Spleen (tissue), 11 donors: ENCODE measurements at regions not wholly inside any gene's neighbourhood (a gene's known extent, or its start where the extent isn't known, plus 50 kb on each side); places are given as distances from the start of the nearest gene placed in this dataset.

ENCODE experiments used
- DNase-seq: peaks from one replicate; pipeline ENCODE4 v3.0.0-alpha.2; 2020
- H3K27ac ChIP-seq, 8 donors: fragments of 200-600 bp; sonication (generic) in 7 of 8; 1 replicate in 4 of 8; 2 replicates in 4 of 8; pipeline versions ENCODE4 v1.5.0 to v1.8.0; 2016 to 2021; ENCODE audit warnings: inconsistent platforms in 4 of 8, mild to moderate bottlenecking in 4 of 8, moderate library complexity in 1 of 8
- H3K27me3 ChIP-seq, 7 donors: fragments of 200-600 bp; sonication (generic) in 6 of 7; replicated peaks in 1 of 7; 1 replicate in 4 of 7; 2 replicates in 3 of 7; pipeline versions ENCODE4 v1.5.0 to v1.8.0; 2016 to 2021; ENCODE audit warnings: inconsistent platforms in 3 of 7, mild to moderate bottlenecking in 1 of 7
- H3K36me3 ChIP-seq, 6 donors: fragments of 200-600 bp; sonication (generic) in 5 of 6; 1 replicate in 4 of 6; 2 replicates in 2 of 6; pipeline versions ENCODE4 v1.5.0 to v1.8.0; 2016 to 2021; ENCODE audit warnings: inconsistent platforms in 2 of 6
- H3K4me1 ChIP-seq, 6 donors: fragments of 200-600 bp; sonication (generic) in 5 of 6; 1 replicate in 3 of 6; 2 replicates in 3 of 6; pipeline versions ENCODE4 v1.5.0 to v1.8.0; 2016 to 2021; ENCODE audit warnings: inconsistent platforms in 3 of 6
- H3K4me3 ChIP-seq, 8 donors: fragments of 200-600 bp; sonication (generic) in 7 of 8; 1 replicate in 4 of 8; 2 replicates in 4 of 8; pipeline versions ENCODE4 v1.5.0 to v1.8.0; 2016 to 2021; ENCODE audit warnings: inconsistent platforms in 4 of 8, mild to moderate bottlenecking in 4 of 8, moderate library complexity in 2 of 8
- H3K9me3 ChIP-seq, 8 donors: fragments of 200-600 bp; sonication (generic) in 7 of 8; 1 replicate in 4 of 8; 2 replicates in 4 of 8; pipeline versions ENCODE4 v1.5.0 to v1.8.0; 2016 to 2021; ENCODE audit warnings: inconsistent platforms in 4 of 8
- POLR2A ChIP-seq, 3 donors: fragments of 450-650 bp; IDR thresholded peaks; one replicate each; pipeline ENCODE4 v1.5.1; 2017; ENCODE audit warnings: antibody characterized with exemption in 3 of 3, mild to moderate bottlenecking in 1 of 3
- POLR2AphosphoS5 ChIP-seq, 3 donors: sonication (generic); formaldehyde crosslinking; IDR thresholded peaks; one replicate each; pipeline ENCODE4 v1.5.1; 2017; ENCODE audit warnings: antibody characterized with exemption in 3 of 3
- WGBS, 5 donors: extraction: QIAGEN DNeasy Blood & Tissue Kit in 3 of 5; methylation state at CpG; one replicate each; pipeline versions ENCODE4 v1.1.5 to v1.1.7; 2013 to 2018; 5-methylcytosine and 5-hydroxymethylcytosine counted together
- intact Hi-C: fragments of 100-400 bp; cut with DNase I; formaldehyde crosslinking; loops from one replicate; pipeline ENCODE4 v1.15.0; 2023; ENCODE audit warnings: low total_unique reads
- TF ChIP-seq, protein P1 (sequence below), 11 experiments: fragments of 200-600 bp in 7 of 11; fragments of 450-650 bp in 4 of 11; sonication (generic) in 4 of 11; IDR thresholded peaks in 8 of 11; conservative IDR thresholded peaks in 3 of 11; 1 replicate in 7 of 11; 2 replicates in 4 of 11; pipeline versions ENCODE4 v1.4.0 to v1.8.0; 2016 to 2021; ENCODE audit warnings: antibody characterized with exemption in 11 of 11, inconsistent platforms in 4 of 11, mild to moderate bottlenecking in 1 of 11
- donor health status: healthy with polysubstance abuse.
- donor health status: DM: no; HTN: no; CAD: no; lungs with moderate emphysema.
- donor health status: DM: no; HTN: no; CAD: no.
- donor health status: Bipolar disorder and iron deficiency.
- donor health status: healthy.
- donor health status: DM: no; HTN: no; CAD: no.
- donor health status: DM: yes; HTN: yes; CAD: no.

DNA sequence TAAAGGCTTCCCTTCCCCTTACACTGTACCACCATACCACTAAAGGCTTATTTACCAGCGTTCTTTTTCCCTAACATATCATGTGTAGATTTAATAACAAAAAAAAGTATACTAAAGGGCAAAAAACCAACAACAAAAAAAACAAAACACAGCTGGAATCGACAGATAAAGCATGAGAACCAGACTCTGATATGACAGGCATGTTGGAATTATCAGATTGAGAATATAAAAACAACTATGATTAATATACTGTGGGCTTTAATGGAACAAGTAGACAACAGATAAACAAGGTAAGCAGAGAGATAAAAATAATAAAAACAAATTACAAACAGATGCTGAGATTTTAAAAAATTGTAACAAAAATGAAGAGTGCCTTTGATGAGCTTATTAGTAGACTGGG lies 754.1 kb upstream of the MDGA2 start:
- Histone ChIP-seq H3K27ac (no peak overlapping the region), H3K27me3 (peaks cover 0 to 3% (median 0%) of the 10 kb centered on the region in 7 donors), H3K4me1 (no peaks in the 10 kb centered on the region), H3K36me3 (no peaks in the 10 kb centered on the region), H3K9me3 (no peaks in the 10 kb centered on the region), H3K4me3 (no peak overlapping the region)
- TF ChIP-seq POLR2AphosphoS5 (IDR thresholded peaks at IDR 0.05) (no peak), POLR2A (IDR thresholded peaks at IDR 0.05) (no peak)
- TF ChIP-seq, protein P1, sequence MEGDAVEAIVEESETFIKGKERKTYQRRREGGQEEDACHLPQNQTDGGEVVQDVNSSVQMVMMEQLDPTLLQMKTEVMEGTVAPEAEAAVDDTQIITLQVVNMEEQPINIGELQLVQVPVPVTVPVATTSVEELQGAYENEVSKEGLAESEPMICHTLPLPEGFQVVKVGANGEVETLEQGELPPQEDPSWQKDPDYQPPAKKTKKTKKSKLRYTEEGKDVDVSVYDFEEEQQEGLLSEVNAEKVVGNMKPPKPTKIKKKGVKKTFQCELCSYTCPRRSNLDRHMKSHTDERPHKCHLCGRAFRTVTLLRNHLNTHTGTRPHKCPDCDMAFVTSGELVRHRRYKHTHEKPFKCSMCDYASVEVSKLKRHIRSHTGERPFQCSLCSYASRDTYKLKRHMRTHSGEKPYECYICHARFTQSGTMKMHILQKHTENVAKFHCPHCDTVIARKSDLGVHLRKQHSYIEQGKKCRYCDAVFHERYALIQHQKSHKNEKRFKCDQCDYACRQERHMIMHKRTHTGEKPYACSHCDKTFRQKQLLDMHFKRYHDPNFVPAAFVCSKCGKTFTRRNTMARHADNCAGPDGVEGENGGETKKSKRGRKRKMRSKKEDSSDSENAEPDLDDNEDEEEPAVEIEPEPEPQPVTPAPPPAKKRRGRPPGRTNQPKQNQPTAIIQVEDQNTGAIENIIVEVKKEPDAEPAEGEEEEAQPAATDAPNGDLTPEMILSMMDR (IDR thresholded peaks at IDR 0.05 in 8 of 11, conservative IDR thresholded peaks at IDR 0.05 in 3 of 11): no peak
- WGBS, 5 donors: 51 to 68% (median 58%) methylated on average over 2 of the region's 2 CpGs
- no peak for DNase-seq
- intact Hi-C loops: no loop called here

DNA sequence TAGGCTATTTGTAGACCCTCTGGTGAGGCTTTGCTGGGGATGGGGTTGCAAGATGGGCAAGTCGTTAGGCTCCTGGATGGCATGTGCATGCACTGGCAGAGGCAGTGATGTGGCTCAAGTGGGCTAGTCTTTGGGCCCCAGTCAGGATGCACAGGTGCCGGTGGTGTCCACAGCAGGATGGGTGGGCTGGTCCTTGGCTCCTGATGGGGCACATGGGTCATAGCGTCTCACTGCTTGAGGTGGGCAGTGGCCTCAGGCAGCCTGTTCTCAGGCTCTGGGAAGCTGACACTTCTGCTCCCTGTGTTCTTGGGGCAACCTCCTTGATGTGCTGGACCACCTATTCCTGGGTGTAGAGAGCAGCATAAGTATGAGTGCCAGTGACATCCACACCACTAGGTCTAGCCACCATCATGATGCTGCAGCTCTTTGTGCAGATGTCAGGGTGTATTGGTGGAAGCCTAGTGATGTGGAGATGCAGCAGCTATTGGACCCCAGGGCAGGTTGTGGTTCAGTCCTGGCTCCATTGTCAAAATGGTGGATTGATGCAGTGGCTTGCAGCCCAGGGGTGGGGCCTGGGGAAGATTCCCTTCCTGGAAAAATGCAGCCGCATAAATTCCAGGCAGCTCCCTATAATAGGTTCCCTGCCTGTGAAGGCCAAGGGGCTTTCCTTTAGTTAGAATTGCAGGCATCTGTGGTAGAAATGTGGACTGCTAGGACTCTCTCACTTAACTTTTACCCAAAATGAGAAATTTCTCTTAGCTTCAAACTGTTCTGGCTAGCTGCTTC lies 742.5 kb upstream of the MDGA2 start:
- H3K4me1 ChIP-seq: no peaks in the 10 kb centered on the region
- H3K9me3 ChIP-seq: peaks cover 0 to 18% (median 9%) of the 10 kb centered on the region in 8 donors
- intact Hi-C loops: no loop called here
- 89 to 96% (median 91%) methylated on average over 4 of the region's 4 CpGs for WGBS, 5 donors
- H3K27ac ChIP-seq: no peak overlapping the region
- H3K36me3 ChIP-seq: no peaks in the 10 kb centered on the region
- H3K4me3 ChIP-seq: no peak overlapping the region
- no peak for DNase-seq
- H3K27me3 ChIP-seq: no peaks in the 10 kb centered on the region
- TF ChIP-seq, protein P1 (IDR thresholded peaks at IDR 0.05 in 8 of 11, conservative IDR thresholded peaks at IDR 0.05 in 3 of 11): no peak
- TF ChIP-seq POLR2AphosphoS5 (IDR thresholded peaks at IDR 0.05) (no peak), POLR2A (IDR thresholded peaks at IDR 0.05) (no peak)

DNA sequence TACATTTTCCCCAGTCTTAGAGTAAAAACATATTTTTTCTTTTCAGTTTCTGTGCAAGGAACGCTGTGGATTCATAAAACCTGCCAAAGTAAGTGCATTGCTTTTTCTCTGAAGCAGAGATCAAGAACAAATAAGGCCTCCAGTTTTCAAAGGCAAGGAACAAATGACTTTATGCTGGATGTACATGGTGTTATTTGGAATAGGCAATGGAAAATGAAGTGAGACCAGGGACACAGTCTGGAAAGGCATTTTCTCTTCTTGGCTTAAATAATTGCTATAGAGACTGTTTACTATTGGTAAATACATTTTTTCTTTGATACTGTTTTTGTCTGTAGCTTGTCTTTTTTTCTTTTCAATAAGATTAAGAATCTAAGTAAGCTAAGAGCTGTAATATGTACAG lies 725.9 kb upstream of the MDGA2 start:
- peaks cover 0 to 12% (median 3%) of the 10 kb centered on the region in 8 donors for H3K9me3 ChIP-seq
- no peak overlapping the region for H3K4me3 ChIP-seq
- no peaks in the 10 kb centered on the region for H3K4me1 ChIP-seq
- WGBS, 5 donors: 59 to 82% (median 70%) methylated on average over 1 of the region's 1 CpG
- no peak overlapping the region for H3K27ac ChIP-seq
- TF ChIP-seq POLR2A (IDR thresholded peaks at IDR 0.05) (no peak), POLR2AphosphoS5 (IDR thresholded peaks at IDR 0.05) (no peak)
- TF ChIP-seq, protein P1 (IDR thresholded peaks at IDR 0.05 in 8 of 11, conservative IDR thresholded peaks at IDR 0.05 in 3 of 11): no peak
- no peaks in the 10 kb centered on the region for H3K36me3 ChIP-seq
- DNase-seq: no peak
- intact Hi-C loops: no loop called here
- no peaks in the 10 kb centered on the region for H3K27me3 ChIP-seq

DNA sequence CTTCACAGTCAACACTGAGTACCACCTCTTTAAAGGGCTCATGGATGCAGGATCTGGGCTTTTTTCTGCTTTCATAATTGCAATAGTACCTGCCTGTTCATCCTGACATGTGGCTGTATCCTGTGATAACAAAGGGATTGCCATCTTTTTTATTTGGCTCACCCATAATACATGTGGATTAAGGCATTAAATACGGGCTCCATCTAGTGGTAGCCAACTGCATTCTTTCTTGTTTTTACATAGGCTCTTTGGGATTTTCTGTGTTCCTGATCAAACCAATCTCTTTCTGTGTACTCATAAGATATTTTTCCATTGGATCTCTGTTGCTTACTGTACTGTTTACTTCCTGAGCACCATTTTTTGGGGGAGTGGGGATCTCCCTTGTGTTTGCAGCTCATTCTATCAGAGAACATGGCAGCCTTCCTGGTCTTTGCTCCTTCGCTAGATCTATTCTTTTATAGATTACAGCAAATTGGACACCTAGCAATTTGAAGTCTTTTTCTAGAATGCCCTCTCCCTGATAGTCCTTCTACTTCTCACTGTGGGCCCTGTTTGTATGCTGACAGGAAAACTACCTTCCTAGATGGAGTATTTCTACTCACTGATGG lies 723.4 kb upstream of the MDGA2 start:
- H3K27me3 ChIP-seq: no peaks in the 10 kb centered on the region
- 47 to 58% (median 49%) methylated on average over 2 of the region's 2 CpGs for WGBS, 5 donors
- no peak overlapping the region for H3K4me3 ChIP-seq
- DNase-seq: no peak
- no peaks in the 10 kb centered on the region for H3K36me3 ChIP-seq
- H3K4me1 ChIP-seq: no peaks in the 10 kb centered on the region
- no peak overlapping the region for H3K27ac ChIP-seq
- intact Hi-C loops: no loop called here
- no peak for TF ChIP-seq POLR2AphosphoS5 (IDR thresholded peaks at IDR 0.05)
- TF ChIP-seq, protein P1 (IDR thresholded peaks at IDR 0.05 in 8 of 11, conservative IDR thresholded peaks at IDR 0.05 in 3 of 11): peak in 6 of 11 experiments; percentile 23 to 49 (median 46)
- TF ChIP-seq POLR2A (IDR thresholded peaks at IDR 0.05): no peak
- H3K9me3 ChIP-seq: no peaks in the 10 kb centered on the region
